HEK293T (cell line): ENCODE measurements at regions not wholly inside any gene's neighbourhood (a gene's known extent, or its start where the extent isn't known, plus 50 kb on each side); places are given as distances from the start of the nearest gene placed in this dataset.

ENCODE experiments used
- ARNT ChIP-seq: fragments of 450-650 bp; IDR thresholded peaks from 2 replicates; pipeline ENCODE4 v1.6.1; 2017; ENCODE audit warnings: mild to moderate bottlenecking
- BHLHE40 ChIP-seq: fragments of 450-650 bp; IDR thresholded peaks from 2 replicates; pipeline ENCODE4 v1.6.1; 2016; ENCODE audit warnings: mild to moderate bottlenecking, moderate library complexity, borderline replicate concordance
- CTBP1 ChIP-seq: fragments of 450-650 bp; IDR thresholded peaks from 2 replicates; pipeline ENCODE4 v1.6.1; 2016; ENCODE audit warnings: borderline replicate concordance
- ELF4 ChIP-seq: fragments of 450-650 bp; IDR thresholded peaks from 2 replicates; pipeline ENCODE4 v1.6.1; 2017; ENCODE audit warnings: antibody characterized with exemption
- FOXA1 ChIP-seq: fragments of 450-650 bp; IDR thresholded peaks from 2 replicates; pipeline ENCODE4 v1.6.1; 2016; ENCODE audit warnings: mild to moderate bottlenecking
- FOXK2 ChIP-seq: fragments of 450-650 bp; IDR thresholded peaks from 2 replicates; pipeline ENCODE4 v1.6.1; 2016; ENCODE audit warnings: mild to moderate bottlenecking
- FOXM1 ChIP-seq: fragments of 450-650 bp; IDR thresholded peaks from 2 replicates; pipeline ENCODE4 v1.6.1; 2017; ENCODE audit warnings: mild to moderate bottlenecking, borderline replicate concordance
- L3MBTL2 ChIP-seq: fragments of 450-650 bp; conservative IDR thresholded peaks from 2 replicates; pipeline ENCODE4 v1.6.1; 2016; ENCODE audit warnings: mild to moderate bottlenecking
- NFRKB ChIP-seq: fragments of 450-650 bp; IDR thresholded peaks from 2 replicates; pipeline ENCODE4 v1.6.1; 2016; ENCODE audit warnings: mild to moderate bottlenecking, moderate library complexity
- PKNOX1 ChIP-seq: fragments of 450-650 bp; IDR thresholded peaks from 2 replicates; pipeline ENCODE4 v1.6.1; 2016
- SP1 ChIP-seq: fragments of 450-650 bp; IDR thresholded peaks from 2 replicates; pipeline ENCODE4 v1.6.1; 2017
- SUZ12 ChIP-seq: fragments of 450-650 bp; IDR thresholded peaks from 2 replicates; pipeline ENCODE4 v1.6.1; 2016; ENCODE audit warnings: mild to moderate bottlenecking
- TARDBP ChIP-seq: fragments of 450-650 bp; IDR thresholded peaks from 2 replicates; pipeline ENCODE4 v1.6.1; 2016
- ZNF384 ChIP-seq: fragments of 450-650 bp; IDR thresholded peaks from 2 replicates; pipeline ENCODE4 v1.6.1; 2016

DNA sequence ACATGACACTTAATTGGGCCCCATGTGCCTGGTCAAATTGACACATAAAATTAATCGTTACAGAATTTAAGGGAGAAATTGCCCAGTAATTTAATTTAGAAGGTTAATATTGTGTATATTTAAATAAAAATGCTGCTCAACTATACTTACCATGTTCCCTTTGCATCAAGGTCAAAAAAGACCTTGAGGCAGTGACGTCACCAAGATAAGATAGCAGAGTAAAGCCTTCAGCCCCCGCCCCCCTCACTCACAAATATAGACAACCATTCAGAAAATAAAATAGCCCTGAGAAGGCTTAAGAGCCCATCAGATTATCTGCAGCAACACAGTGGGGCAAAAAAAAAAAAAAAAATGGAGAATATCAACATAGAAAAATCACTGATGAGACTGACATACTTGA is 785.7 kb downstream of the CCDC85A start:
- TF ChIP-seq FOXA1 (no peak), FOXK2 (no peak), BHLHE40 (no peak), NFRKB (no peak), SP1 (no peak), CTBP1 (no peak), ELF4 (no peak), SUZ12 (no peak), TARDBP (no peak), ARNT (no peak), L3MBTL2 (no peak), FOXM1 (no peak), ZNF384 (no peak), PKNOX1 (no peak)
